DND-41 (cell line): ENCODE measurements at regions not wholly inside any gene's neighbourhood (a gene's known extent, or its start where the extent isn't known, plus 50 kb on each side); places are given as distances from the start of the nearest gene placed in this dataset.

Experiments
- ATAC-seq: fragments of 200-7000 bp; cut with Tn5 transposase; 3 replicates; pipeline ENCODE4 v1.9.1; 2021; ENCODE audit warnings: low read depth; ENCODE audit not compliant: insufficient read depth
- DNase-seq: peaks from one replicate; pipeline ENCODE4 v3.0.0-alpha.2; 2020
- H2AFZ ChIP-seq: 2 replicates; pipeline ENCODE4 v1.6.0; 2012; ENCODE audit warnings: low read depth, low read length
- H3K27ac ChIP-seq: 2 replicates; pipeline ENCODE4 v1.5.1; 2012; ENCODE audit warnings: low read length, inconsistent platforms
- H3K27me3 ChIP-seq: fragments of 200-600 bp; sonication (generic); 2 replicates; pipeline ENCODE4 v1.6.0; 2012; ENCODE audit warnings: low read length, mild to moderate bottlenecking, inconsistent platforms; ENCODE audit not compliant: insufficient read depth, poor library complexity
- H3K36me3 ChIP-seq: 2 replicates; pipeline ENCODE4 v1.5.1; 2012; ENCODE audit warnings: low read length, inconsistent platforms; ENCODE audit not compliant: insufficient read depth
- H3K4me1 ChIP-seq: 2 replicates; pipeline ENCODE4 v1.5.1; 2012; ENCODE audit warnings: mild to moderate bottlenecking, low read length; ENCODE audit not compliant: insufficient read depth
- H3K4me2 ChIP-seq: 2 replicates; pipeline ENCODE4 v1.6.0; 2012; ENCODE audit warnings: mild to moderate bottlenecking, moderate library complexity, low read length, inconsistent platforms; ENCODE audit not compliant: insufficient read depth
- H3K4me3 ChIP-seq, 2 experiments: fragments of 200-600 bp in 1 of 2; shearing (Covaris generic) in 1 of 2; 2 replicates each; pipeline ENCODE4 v1.5.1; 2012 to 2016; ENCODE audit warnings: inconsistent platforms in 2 of 2, low read length in 2 of 2, mild to moderate bottlenecking in 2 of 2, low read depth in 1 of 2, moderate library complexity in 1 of 2
- H3K79me2 ChIP-seq: 2 replicates; pipeline ENCODE4 v1.6.0; 2012; ENCODE audit warnings: low read length, inconsistent platforms; ENCODE audit not compliant: insufficient read depth
- H3K9ac ChIP-seq: 2 replicates; pipeline ENCODE4 v1.6.0; 2012; ENCODE audit warnings: low read depth, mild to moderate bottlenecking, inconsistent platforms, low read length, moderate library complexity
- H3K9me3 ChIP-seq: 2 replicates; pipeline ENCODE4 v1.5.1; 2012; ENCODE audit warnings: low read length, moderate library complexity, mild to moderate bottlenecking, inconsistent platforms; ENCODE audit not compliant: insufficient read depth, severe bottlenecking
- H4K20me1 ChIP-seq: 2 replicates; pipeline ENCODE4 v1.6.0; 2012; ENCODE audit warnings: low read length; ENCODE audit not compliant: insufficient read depth
- EZH2 ChIP-seq: IDR thresholded peaks from 3 replicates; pipeline ENCODE4 v1.6.1; 2012; ENCODE audit warnings: borderline replicate concordance, low read depth, mild to moderate bottlenecking, moderate library complexity, low read length, inconsistent platforms; ENCODE audit not compliant: severe bottlenecking
- TF ChIP-seq, protein P1 (sequence below): IDR thresholded peaks from 2 replicates; pipeline ENCODE4 v1.5.1; 2012; ENCODE audit warnings: borderline replicate concordance, low read length, moderate library complexity, mild to moderate bottlenecking; ENCODE audit not compliant: poor library complexity, severe bottlenecking; ENCODE audit errors: extremely low read depth

DNA sequence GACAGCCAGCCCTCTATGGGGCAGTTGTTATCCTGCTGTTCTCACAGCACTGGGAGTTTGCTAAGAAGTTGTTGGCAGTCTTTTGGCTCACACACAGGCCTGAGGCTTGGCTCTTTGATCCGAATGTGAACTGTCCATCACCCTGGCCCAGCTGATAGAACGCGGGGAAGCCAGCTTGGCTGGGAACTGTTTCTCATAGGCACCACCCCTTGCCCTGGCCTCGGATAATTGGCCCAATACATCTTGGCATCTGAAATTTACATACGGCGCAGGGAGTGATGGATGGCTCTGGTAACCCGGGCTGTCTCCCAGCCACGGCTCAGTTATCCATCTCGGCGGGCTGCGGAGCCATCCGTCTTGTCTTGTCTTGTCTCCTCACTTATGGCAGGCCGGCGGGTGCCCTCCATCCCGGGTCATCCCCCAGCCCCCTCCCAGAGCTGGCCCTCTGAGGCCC lies 164.1 kb downstream of the PHETA1 start:
- H3K36me3 ChIP-seq = no peaks in the 10 kb centered on the region
- H3K27me3 ChIP-seq = no peaks in the 10 kb centered on the region
- no peak overlapping the region for H3K4me3 ChIP-seq
- H4K20me1 ChIP-seq = 0 out of 2 replicates have a peak, but pooled peaks cover 4% of the 10 kb centered on the region
- ATAC-seq (no peak), DNase-seq (no peak)
- no peak overlapping the region for H3K27ac ChIP-seq
- no peaks in the 10 kb centered on the region for H3K4me1 ChIP-seq
- no peak overlapping the region for H3K9ac ChIP-seq
- H2AFZ ChIP-seq = no peak overlapping the region
- no peaks in the 10 kb centered on the region for H3K9me3 ChIP-seq
- no peaks in the 10 kb centered on the region for H3K79me2 ChIP-seq
- H3K4me2 ChIP-seq = no peak overlapping the region
- no peak for TF ChIP-seq EZH2
- TF ChIP-seq, protein P1, sequence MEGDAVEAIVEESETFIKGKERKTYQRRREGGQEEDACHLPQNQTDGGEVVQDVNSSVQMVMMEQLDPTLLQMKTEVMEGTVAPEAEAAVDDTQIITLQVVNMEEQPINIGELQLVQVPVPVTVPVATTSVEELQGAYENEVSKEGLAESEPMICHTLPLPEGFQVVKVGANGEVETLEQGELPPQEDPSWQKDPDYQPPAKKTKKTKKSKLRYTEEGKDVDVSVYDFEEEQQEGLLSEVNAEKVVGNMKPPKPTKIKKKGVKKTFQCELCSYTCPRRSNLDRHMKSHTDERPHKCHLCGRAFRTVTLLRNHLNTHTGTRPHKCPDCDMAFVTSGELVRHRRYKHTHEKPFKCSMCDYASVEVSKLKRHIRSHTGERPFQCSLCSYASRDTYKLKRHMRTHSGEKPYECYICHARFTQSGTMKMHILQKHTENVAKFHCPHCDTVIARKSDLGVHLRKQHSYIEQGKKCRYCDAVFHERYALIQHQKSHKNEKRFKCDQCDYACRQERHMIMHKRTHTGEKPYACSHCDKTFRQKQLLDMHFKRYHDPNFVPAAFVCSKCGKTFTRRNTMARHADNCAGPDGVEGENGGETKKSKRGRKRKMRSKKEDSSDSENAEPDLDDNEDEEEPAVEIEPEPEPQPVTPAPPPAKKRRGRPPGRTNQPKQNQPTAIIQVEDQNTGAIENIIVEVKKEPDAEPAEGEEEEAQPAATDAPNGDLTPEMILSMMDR = no peak

DNA sequence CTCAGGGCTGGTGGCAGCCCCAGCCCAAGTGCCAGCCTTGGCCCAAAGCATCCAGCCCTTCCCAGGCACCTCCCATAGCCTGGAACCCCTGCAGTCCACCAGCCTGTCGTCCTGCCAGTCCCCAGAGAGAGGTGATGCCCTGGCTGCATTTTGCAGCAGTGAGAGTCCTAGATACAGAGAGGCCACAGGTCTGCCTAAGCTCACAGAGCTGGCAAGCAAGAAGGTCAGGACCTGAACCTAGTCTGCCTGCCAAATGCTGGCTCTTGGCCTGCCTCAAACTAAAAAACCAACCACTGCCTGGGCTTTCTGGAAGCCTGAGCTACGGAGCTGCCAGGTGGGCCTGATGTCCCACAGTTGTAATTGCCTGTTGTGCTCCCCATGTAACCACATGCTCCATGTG lies 164.9 kb downstream of the PHETA1 start:
- Histone ChIP-seq H2AFZ (no peak overlapping the region), H3K9me3 (no peaks in the 10 kb centered on the region), H3K36me3 (no peaks in the 10 kb centered on the region), H4K20me1 (0 out of 2 replicates have a peak, but pooled peaks cover 4% of the 10 kb centered on the region), H3K27me3 (no peaks in the 10 kb centered on the region), H3K4me3 (no peak overlapping the region), H3K27ac (no peak overlapping the region), H3K79me2 (no peaks in the 10 kb centered on the region), H3K9ac (no peak overlapping the region), H3K4me1 (no peaks in the 10 kb centered on the region), H3K4me2 (no peak overlapping the region)
- no peak for TF ChIP-seq EZH2
- TF ChIP-seq, protein P1 = no peak
- DNase-seq (no peak), ATAC-seq (no peak)

DNA sequence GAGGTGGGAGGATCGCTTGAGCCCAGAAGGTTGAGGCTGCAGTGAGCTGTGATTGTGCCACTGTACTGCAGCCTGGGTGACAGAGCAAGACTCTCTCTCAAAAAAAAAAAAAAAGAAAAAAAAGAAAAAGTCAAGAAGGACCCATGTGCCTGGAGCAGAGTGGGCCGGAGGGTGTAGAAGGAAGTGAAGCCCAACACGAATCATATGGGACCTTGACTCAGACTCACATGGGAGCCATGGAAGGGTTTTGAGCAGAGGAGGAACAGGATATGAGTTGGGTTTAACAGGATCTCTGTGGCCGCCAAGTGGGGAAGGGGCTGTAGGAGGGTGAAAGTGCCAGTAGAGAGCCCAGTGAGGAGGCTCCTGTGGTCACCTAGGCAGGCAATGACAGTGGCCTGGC lies 165.4 kb downstream of the PHETA1 start:
- ATAC-seq = no peak
- no peak overlapping the region for H3K4me3 ChIP-seq
- TF ChIP-seq EZH2 = no peak
- TF ChIP-seq, protein P1 = no peak

More for the DNA sequence above, 165.4 kb downstream of the PHETA1 start:
- Histone ChIP-seq H3K4me2 (no peak overlapping the region), H4K20me1 (0 out of 2 replicates have a peak, but pooled peaks cover 4% of the 10 kb centered on the region), H3K9me3 (no peaks in the 10 kb centered on the region), H2AFZ (no peak overlapping the region), H3K4me1 (no peaks in the 10 kb centered on the region), H3K9ac (no peak overlapping the region), H3K27me3 (no peaks in the 10 kb centered on the region), H3K79me2 (no peaks in the 10 kb centered on the region), H3K36me3 (no peaks in the 10 kb centered on the region), H3K27ac (no peak overlapping the region)
- no peak for DNase-seq
